Uterus (tissue), 3 donors: ENCODE measurements at regions not wholly inside any gene's neighbourhood (a gene's known extent, or its start where the extent isn't known, plus 50 kb on each side); places are given as distances from the start of the nearest gene placed in this dataset.

Experiments used
- DNase-seq, 2 donors: peaks; one replicate each; pipeline ENCODE4 v3.0.0-alpha.2; 2019 to 2020
- H3K27ac ChIP-seq, 2 donors: fragments of 200-600 bp; sonication (generic); 1 replicate in 1 of 2; 2 replicates in 1 of 2; pipeline ENCODE4 v1.5.1; 2016 to 2018
- H3K27me3 ChIP-seq, 2 donors: fragments of 200-600 bp; sonication (generic); one replicate each; pipeline ENCODE4 v1.5.1; 2018 to 2019; ENCODE audit warnings: control low read depth in 1 of 2
- H3K36me3 ChIP-seq, 2 donors: fragments of 200-600 bp; sonication (generic); one replicate each; pipeline ENCODE4 v1.5.1; 2019; ENCODE audit warnings: control low read depth in 1 of 2
- H3K4me1 ChIP-seq, 2 donors: fragments of 200-600 bp; sonication (generic); one replicate each; pipeline ENCODE4 v1.5.1; 2018 to 2019; ENCODE audit warnings: control low read depth in 1 of 2
- H3K4me3 ChIP-seq, 2 donors: fragments of 200-600 bp; sonication (generic); 1 replicate in 1 of 2; 2 replicates in 1 of 2; pipeline ENCODE4 v1.5.1; 2018 to 2019; ENCODE audit warnings: mild to moderate bottlenecking in 1 of 2
- H3K9me3 ChIP-seq, 2 donors: fragments of 200-600 bp; sonication (generic); one replicate each; pipeline ENCODE4 v1.5.1; 2019; ENCODE audit warnings: control low read depth in 1 of 2
- CTCF ChIP-seq, 4 experiments: fragments of 200-600 bp in 2 of 4; fragments of 450-650 bp in 2 of 4; sonication (generic) in 2 of 4; IDR thresholded peaks; one replicate each; pipeline ENCODE4 v1.5.1; 2016 to 2019; ENCODE audit warnings: antibody characterized with exemption in 4 of 4, mild to moderate bottlenecking in 2 of 4, moderate library complexity in 1 of 4
- POLR2A ChIP-seq, 2 donors: fragments of 450-650 bp; IDR thresholded peaks; one replicate each; pipeline ENCODE4 v1.6.1; 2016; ENCODE audit warnings: antibody characterized with exemption in 2 of 2, mild to moderate bottlenecking in 1 of 2, moderate library complexity in 1 of 2
- intact Hi-C: fragments of 100-400 bp; cut with DNase I; formaldehyde crosslinking; loops from one replicate; pipeline ENCODE4 v1.15.1; 2023; ENCODE audit warnings: low total_unique reads
- donor health status: DM: yes; HTN: yes; CAD: no.

DNA sequence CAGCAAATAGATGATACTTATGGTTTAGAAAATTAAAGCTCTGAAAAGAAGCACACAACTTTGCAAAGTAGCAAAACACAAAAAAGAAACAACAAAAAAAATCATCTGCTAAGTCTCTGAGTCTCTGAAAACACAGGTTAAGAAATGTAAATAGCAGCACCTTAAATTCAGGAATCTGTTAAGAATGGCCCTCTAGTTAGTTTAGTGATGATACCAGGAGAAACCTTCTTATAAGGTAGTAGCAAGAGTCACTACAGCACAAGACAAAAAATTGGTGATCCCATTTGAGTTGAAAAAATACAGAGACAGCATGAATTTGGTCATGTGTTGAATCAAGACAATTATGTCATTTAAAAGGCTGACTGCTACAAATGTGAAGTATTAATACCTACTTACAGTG lies 308.2 kb upstream of the ADGRL3 start:
- H3K36me3 ChIP-seq, result no peaks in the 10 kb centered on the region
- TF ChIP-seq POLR2A (IDR thresholded peaks at IDR 0.05) (no peak), CTCF (IDR thresholded peaks at IDR 0.05) (no peak)
- H3K4me3 ChIP-seq, result no peak overlapping the region
- H3K27ac ChIP-seq, result no peak overlapping the region
- H3K9me3 ChIP-seq, result no peaks in the 10 kb centered on the region
- intact Hi-C loops, result no loop called here
- no peaks in the 10 kb centered on the region for H3K27me3 ChIP-seq
- no peaks in the 10 kb centered on the region for H3K4me1 ChIP-seq
- no peak for DNase-seq

GRCh38 chr4:60897415-60897814 lies 302.7 kb upstream of the ADGRL3 start:
- no peaks in the 10 kb centered on the region for H3K9me3 ChIP-seq
- intact Hi-C loops, result no loop called here
- no peak for DNase-seq
- no peaks in the 10 kb centered on the region for H3K4me1 ChIP-seq
- no peak overlapping the region for H3K4me3 ChIP-seq
- H3K27me3 ChIP-seq, result no peaks in the 10 kb centered on the region
- TF ChIP-seq POLR2A (IDR thresholded peaks at IDR 0.05), result no peak
- no peak for TF ChIP-seq CTCF (IDR thresholded peaks at IDR 0.05)
- no peaks in the 10 kb centered on the region for H3K36me3 ChIP-seq
- no peak overlapping the region for H3K27ac ChIP-seq

DNA sequence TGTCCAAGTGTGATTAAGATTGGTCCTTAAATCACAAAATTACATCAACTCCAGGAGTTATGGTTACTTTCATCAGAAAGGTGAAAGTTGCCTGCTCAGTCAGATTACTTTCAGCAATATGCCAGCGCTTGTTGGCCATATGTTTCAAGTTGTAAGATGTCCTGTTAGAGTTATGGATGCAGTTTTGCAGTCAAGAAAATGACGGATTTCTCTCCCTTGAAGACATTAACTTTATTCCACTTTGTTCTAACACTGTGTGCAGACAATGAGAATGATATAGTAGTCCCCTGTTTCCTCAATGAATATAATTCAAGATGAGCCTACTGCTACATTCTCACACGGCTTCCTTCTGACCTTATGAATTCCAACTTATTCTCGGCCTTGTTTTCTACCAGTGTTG lies 295.0 kb upstream of the ADGRL3 start:
- no peaks in the 10 kb centered on the region for H3K36me3 ChIP-seq

GRCh38 chr4:60911127-60911526 lies 289.0 kb upstream of the ADGRL3 start:
- H3K27ac ChIP-seq, result no peak overlapping the region
- no peaks in the 10 kb centered on the region for H3K27me3 ChIP-seq
- no peak for TF ChIP-seq POLR2A (IDR thresholded peaks at IDR 0.05)
- TF ChIP-seq CTCF (IDR thresholded peaks at IDR 0.05), result no peak
- intact Hi-C loops, result no loop called here
- DNase-seq, result no peak
- H3K4me1 ChIP-seq, result no peaks in the 10 kb centered on the region
- H3K9me3 ChIP-seq, result no peaks in the 10 kb centered on the region
- no peaks in the 10 kb centered on the region for H3K36me3 ChIP-seq
- no peak overlapping the region for H3K4me3 ChIP-seq

More for the DNA sequence above, 295.0 kb upstream of the ADGRL3 start:
- Histone ChIP-seq H3K9me3 (no peaks in the 10 kb centered on the region), H3K27me3 (no peaks in the 10 kb centered on the region), H3K4me3 (no peak overlapping the region), H3K27ac (no peak overlapping the region), H3K4me1 (no peaks in the 10 kb centered on the region)
- no peak for DNase-seq
- intact Hi-C loops, result no loop called here
- TF ChIP-seq CTCF (IDR thresholded peaks at IDR 0.05) (no peak), POLR2A (IDR thresholded peaks at IDR 0.05) (no peak)

GRCh38 chr4:60913002-60913401 lies 287.1 kb upstream of the ADGRL3 start:
- no peak for DNase-seq
- Histone ChIP-seq H3K9me3 (no peaks in the 10 kb centered on the region), H3K27me3 (no peaks in the 10 kb centered on the region), H3K27ac (no peak overlapping the region), H3K36me3 (no peaks in the 10 kb centered on the region), H3K4me1 (no peaks in the 10 kb centered on the region), H3K4me3 (no peak overlapping the region)
- intact Hi-C loops, result no loop called here
- TF ChIP-seq POLR2A (IDR thresholded peaks at IDR 0.05) (no peak), CTCF (IDR thresholded peaks at IDR 0.05) (no peak)
